Femur (tissue), 1 donor: ENCODE measurements at regions not wholly inside any gene's neighbourhood (a gene's known extent, or its start where the extent isn't known, plus 50 kb on each side); places are given as distances from the start of the nearest gene placed in this dataset.
A peak's percentile ranks its signal among the peaks of the same experiment; 100 is the strongest.
"Not testable (repeated sequence)": the region's sequence is repeated elsewhere in the genome, so short reads cannot be mapped to it uniquely, and the experiment has no call there.

Experiments used
- DNase-seq: peaks from one replicate; pipeline ENCODE4 v3.0.0-alpha.2; 2017

GRCh38 chr14:34170882-34171281 lies 220.0 kb upstream of the EGLN3 start:
- no peak for DNase-seq

DNA sequence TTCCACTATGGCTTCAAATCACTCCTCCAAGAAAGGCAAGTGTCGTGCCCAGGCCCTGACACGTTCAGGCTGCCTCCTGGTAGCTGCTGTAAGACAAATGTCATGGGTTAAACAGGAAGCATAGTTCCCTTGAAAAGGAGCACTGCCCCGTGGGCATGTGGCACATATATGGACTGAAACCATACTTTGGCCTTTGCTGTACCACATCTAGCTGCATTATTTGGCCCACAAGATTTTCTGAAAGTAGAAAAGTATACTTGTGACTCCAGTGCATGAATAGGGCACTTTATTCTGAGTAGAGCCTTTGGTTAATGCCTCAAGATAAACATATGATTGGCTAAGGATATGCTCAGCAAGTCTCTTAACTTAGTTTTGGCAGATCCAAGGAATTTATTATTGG lies 218.7 kb upstream of the EGLN3 start:
- DNase-seq = no peak

GRCh38 chr14:34168656-34169055 lies 217.8 kb upstream of the EGLN3 start:
- DNase-seq = no peak

GRCh38 chr14:34165847-34166350 lies 215.0 kb upstream of the EGLN3 start:
- DNase-seq = no peak

- no peak for DNase-seq
Measured at GRCh38 chr14:34164162-34164864, 213.4 kb upstream of the EGLN3 start.

- no peak for DNase-seq
Measured at GRCh38 chr14:34161351-34162082, 210.6 kb upstream of the EGLN3 start.

- DNase-seq = no peak
Measured at GRCh38 chr14:34160619-34161018, 209.7 kb upstream of the EGLN3 start.

- DNase-seq = no peak
Measured at GRCh38 chr14:34157651-34158050, 206.8 kb upstream of the EGLN3 start.

- DNase-seq = no peak
Measured at GRCh38 chr14:34147461-34147860, 196.6 kb upstream of the EGLN3 start.

- DNase-seq = not testable (repeated sequence)
Measured at GRCh38 chr14:34140127-34140526, 189.3 kb upstream of the EGLN3 start.

- DNase-seq = peak; percentile 69
Measured at GRCh38 chr14:34139160-34140121, 188.6 kb upstream of the EGLN3 start.

- DNase-seq = no peak
Measured at GRCh38 chr14:34138175-34138574, 187.3 kb upstream of the EGLN3 start.

DNA sequence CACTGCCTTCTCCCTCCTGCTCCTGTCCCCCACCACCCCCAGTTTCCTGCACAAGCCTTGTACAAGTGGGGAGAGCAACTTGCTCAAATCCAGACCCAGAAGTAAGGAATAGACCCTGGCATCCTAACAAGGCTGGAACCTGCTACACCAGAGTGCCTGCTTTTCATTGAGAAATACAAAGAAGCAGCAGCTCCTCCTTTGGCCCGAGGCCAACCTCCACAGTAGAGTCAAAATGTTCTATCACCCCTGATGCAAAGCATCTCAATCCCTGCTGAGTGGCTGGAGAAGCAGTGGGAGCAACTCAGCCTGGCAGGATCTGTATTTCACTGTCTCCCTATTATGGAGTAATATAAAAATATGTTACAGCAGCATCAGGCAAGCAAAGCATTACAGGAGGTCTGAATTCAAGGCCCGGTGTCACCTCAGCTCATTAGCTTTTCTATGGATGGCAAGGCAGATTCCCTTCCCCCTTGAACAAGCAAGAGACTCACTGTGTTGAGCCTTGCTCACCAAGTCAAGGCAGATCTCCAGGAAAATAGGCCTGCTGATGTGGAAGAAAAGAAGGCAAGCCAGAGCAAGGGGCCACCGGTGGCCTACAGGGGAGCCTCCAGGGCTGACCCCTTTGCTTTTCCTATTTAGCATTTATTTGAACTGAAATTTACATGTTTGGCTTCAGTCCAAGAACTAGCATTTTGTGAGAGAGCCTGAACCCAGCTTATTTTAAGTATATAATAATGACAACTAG lies 186.3 kb upstream of the EGLN3 start:
- no peak for DNase-seq

GRCh38 chr14:34135492-34135891 lies 184.6 kb upstream of the EGLN3 start:
- DNase-seq = no peak

DNA sequence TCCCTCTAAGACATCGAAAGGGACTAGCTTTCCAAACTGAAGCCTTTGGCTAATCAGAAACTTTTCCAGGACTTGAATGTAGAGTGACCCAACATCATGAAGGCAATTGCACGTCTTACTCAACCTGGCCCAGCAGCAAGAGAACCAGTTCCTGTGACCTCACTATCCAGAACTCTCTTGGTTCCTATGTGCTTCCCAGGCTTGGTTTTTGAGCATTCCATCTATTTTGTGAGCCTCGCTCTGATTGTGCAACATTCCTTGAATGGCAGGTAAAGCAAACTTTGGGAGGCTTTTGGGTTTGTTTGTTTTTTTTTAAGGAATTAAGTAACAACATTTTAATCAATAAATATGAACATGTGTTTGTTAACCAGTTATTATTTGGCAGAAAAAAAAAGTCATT lies 183.6 kb upstream of the EGLN3 start:
- no peak for DNase-seq

GRCh38 chr14:34129927-34130552 lies 179.2 kb upstream of the EGLN3 start:
- DNase-seq = no peak

DNA sequence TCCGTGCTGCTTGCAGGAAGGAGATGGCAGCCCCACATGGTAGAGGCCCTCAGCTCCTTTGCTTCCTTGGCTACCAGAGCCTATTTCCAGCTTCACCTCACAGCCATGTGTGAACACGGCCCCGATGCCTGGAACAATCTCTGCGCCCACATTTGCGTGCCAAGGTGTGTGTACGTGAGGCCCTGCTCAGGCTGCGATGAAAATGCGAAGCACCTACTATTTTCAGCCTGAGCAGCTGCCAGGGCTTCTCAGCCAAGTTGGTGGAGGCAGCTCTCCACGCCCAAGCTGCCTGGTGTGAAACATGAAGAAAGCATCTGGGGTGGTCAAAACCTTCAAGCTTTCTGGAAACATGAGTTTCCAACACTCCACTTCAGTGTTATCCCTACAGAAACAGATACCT lies 177.8 kb upstream of the EGLN3 start:
- DNase-seq = no peak

DNA sequence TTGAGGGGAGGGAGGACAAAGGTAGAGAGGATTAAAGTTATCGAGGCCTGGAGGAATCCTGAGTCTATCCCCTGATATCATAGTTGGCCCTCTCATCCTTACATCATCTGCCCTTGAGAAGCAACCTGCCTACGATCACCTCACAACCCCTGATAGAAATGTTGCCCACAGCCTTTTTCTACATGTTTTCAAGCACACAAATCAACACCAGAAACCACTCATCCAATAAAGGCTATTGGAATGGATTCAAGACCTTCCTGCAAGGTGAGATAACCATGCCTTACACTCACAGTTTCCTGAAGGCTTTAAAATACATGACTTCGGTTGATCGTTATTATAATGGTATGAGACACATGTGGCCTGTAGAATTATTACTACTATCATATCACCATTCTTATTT lies 175.7 kb upstream of the EGLN3 start:
- DNase-seq = no peak

DNA sequence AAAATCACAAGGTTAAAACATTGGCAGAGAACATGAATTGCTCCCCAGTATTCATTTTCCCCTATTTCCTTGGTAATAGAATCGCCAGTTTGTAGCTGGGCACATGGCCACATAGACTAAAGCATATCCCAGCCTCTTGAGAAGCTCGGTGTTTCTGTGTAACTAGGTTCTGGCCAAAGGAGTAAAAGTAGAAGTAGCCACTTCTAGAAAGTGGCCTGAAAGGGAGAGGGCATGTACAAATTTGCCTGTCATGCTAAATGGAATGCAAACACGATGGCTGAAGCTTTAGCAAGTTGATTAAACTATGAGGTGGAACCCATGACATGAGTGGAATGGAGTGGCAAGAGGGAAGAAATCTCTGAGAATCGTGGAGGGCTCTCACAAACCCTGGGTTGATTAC lies 173.7 kb upstream of the EGLN3 start:
- no peak for DNase-seq

- DNase-seq = no peak
Measured at GRCh38 chr14:34122650-34123049, 171.8 kb upstream of the EGLN3 start.

DNA sequence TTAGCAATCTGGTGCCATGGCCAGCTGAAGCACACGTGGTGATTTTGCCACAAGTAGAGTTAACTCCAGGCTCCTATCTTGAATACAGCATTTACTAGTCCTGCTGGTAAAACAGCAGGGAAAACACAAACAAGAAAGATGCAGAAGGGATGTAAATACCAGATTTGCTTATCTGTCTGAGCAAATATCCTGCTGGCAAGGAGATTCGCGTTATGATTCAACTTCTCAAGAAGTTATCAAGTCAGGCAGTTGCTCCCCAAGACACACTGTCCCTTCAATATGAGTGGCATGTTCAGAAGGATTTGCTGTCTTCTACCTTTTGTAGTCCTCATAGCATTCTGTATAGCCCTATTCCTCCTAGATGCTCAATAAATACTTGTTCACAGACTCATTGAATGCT lies 171.2 kb upstream of the EGLN3 start:
- no peak for DNase-seq
